ENCODE measurements at regions not wholly inside any gene's neighbourhood (a gene's known extent, or its start where the extent isn't known, plus 50 kb on each side); places are given as distances from the start of the nearest gene placed in this dataset.

GRCh38 chr10:62453274-62453673, 79.1 kb downstream of the ZNF365 start:
- ATAC-seq, result no peak
- no peak for DNase-seq (ENCODE audit: low read depth in 1 of 2, low spot score in 1 of 2)
- WGBS (ENCODE audit: missing lambda C conversion rate), result 90% methylated on average over 3 of the region's 3 CpGs
- Histone ChIP-seq H3K9me3 (no peaks in the 10 kb centered on the region), H3K4me1 (peaks cover 12% of the 10 kb centered on the region), H3K27ac (no peak overlapping the region), H3K4me3 (no peak overlapping the region), H3K4me2 (no peak overlapping the region)
- CTCF ChIA-PET, result no interaction called here
- TF ChIP-seq RAD21 (conservative IDR thresholded peaks at IDR 0.05 in 1 of 2, IDR thresholded peaks at IDR 0.05 in 1 of 2), result no peak
- no peak for TF ChIP-seq KDM1A (IDR thresholded peaks at IDR 0.05; ENCODE audit: low read depth)
- no peak for TF ChIP-seq ZFP36 (IDR thresholded peaks at IDR 0.05; ENCODE audit: borderline replicate concordance, partially characterized antibody)
- TF ChIP-seq JUN (IDR thresholded peaks at IDR 0.05), result no peak
- no peak for TF ChIP-seq REST (IDR thresholded peaks at IDR 0.05)
- no peak for FAIRE-seq
- POLR2A ChIA-PET, result no interaction called here

GRCh38 chr10:62454687-62455397, 80.7 kb downstream of the ZNF365 start:
- FAIRE-seq (no peak), ATAC-seq (peak; percentile 93 to 95), DNase-seq (ENCODE audit: low read depth in 1 of 2, low spot score in 1 of 2) (peak; percentile 14 to 60)
- Histone ChIP-seq H3K27ac (peak overlapping the region; percentile 41 to 59; a peak in 5 of 6 replicates), H3K9me3 (no peaks in the 10 kb centered on the region), H3K4me3 (no peak overlapping the region), H3K4me1 (peaks cover 12% of the 10 kb centered on the region), H3K4me2 (peak overlapping the region; percentile 49)
- CTCF ChIA-PET, result interaction anchor here (0.5 to 2.0 kb wide), 4 partner anchors 17 to 703 kb away, joined by 3 to 8 read pairs (median 4); no protein-coding TSS in a partner anchor
- POLR2A ChIA-PET, result interaction anchor here (0.9 kb wide), 1 partner anchor 678 kb away, joined by 3 read pairs; no protein-coding TSS in a partner anchor
- 13% methylated on average over 3 of the region's 3 CpGs for WGBS (ENCODE audit: missing lambda C conversion rate)
- TF ChIP-seq TFCP2L1 (CRISPR knock-in tag; IDR thresholded peaks at IDR 0.05) (no peak), HES2 (IDR thresholded peaks at IDR 0.05) (no peak), HDAC2 (IDR thresholded peaks at IDR 0.05) (no peak), ATOH8 (CRISPR knock-in tag; IDR thresholded peaks at IDR 0.05; ENCODE audit: low read depth) (no peak), BCL3 (IDR thresholded peaks at IDR 0.05) (no peak), EHF (CRISPR knock-in tag; IDR thresholded peaks at IDR 0.05) (no peak), SMC3 (IDR thresholded peaks at IDR 0.05) (no peak)

- TF ChIP-seq SMC3 (IDR thresholded peaks at IDR 0.05), result no peak
- TF ChIP-seq CHD4 (IDR thresholded peaks at IDR 0.05; ENCODE audit: borderline replicate concordance), result no peak
- no peak for TF ChIP-seq CEBPB (IDR thresholded peaks at IDR 0.05)
- no peak for TF ChIP-seq FOSL2 (IDR thresholded peaks at IDR 0.05)
- TF ChIP-seq FOSL2 (CRISPR knock-in tag; IDR thresholded peaks at IDR 0.05), result no peak
- no peak for TF ChIP-seq FOSB (CRISPR knock-in tag; IDR thresholded peaks at IDR 0.05)
- no peak for TF ChIP-seq MYC (IDR thresholded peaks at IDR 0.05; ENCODE audit: borderline replicate concordance, low read length)
- no peak for TF ChIP-seq NFE2L2 (conservative IDR thresholded peaks at IDR 0.05; ENCODE audit: low read length)
- TF ChIP-seq HOXB5 (CRISPR knock-in tag; IDR thresholded peaks at IDR 0.05), result no peak
- no peak for TF ChIP-seq RNF2 (IDR thresholded peaks at IDR 0.05; ENCODE audit: borderline replicate concordance, low read depth)
- TF ChIP-seq ZFP36 (IDR thresholded peaks at IDR 0.05; ENCODE audit: borderline replicate concordance, partially characterized antibody), result no peak
- H3K4me3 ChIP-seq, result no peak overlapping the region
- no peak overlapping the region for H3K27ac ChIP-seq
- FAIRE-seq (peak; percentile 43), DNase-seq (ENCODE audit: low read depth in 1 of 2, low spot score in 1 of 2) (no peak), ATAC-seq (no peak)
- WGBS (ENCODE audit: missing lambda C conversion rate), result 94% methylated on average over 5 of the region's 5 CpGs
- ChIA-PET CTCF (interaction anchor here (1.1 to 1.5 kb wide), 4 partner anchors 11 to 192 kb away, joined by 3 to 7 read pairs (median 4); no protein-coding TSS in a partner anchor), POLR2A (no interaction called here)
- no peaks in the 10 kb centered on the region for H3K9me3 ChIP-seq
- no peak overlapping the region for H3K4me2 ChIP-seq
- H3K4me1 ChIP-seq, result peaks cover 12% of the 10 kb centered on the region
Measured at GRCh38 chr10:62456611-62457101, 82.5 kb downstream of the ZNF365 start.
